ENCODE measurements at regions not wholly inside any gene's neighbourhood (a gene's known extent, or its start where the extent isn't known, plus 50 kb on each side); places are given as distances from the start of the nearest gene placed in this dataset.

- TF ChIP-seq CTCF (IDR thresholded peaks at IDR 0.05; ENCODE audit: low read length): no peak
- no peak for TF ChIP-seq EZH2 (optimal IDR thresholded peaks at IDR 0.05; ENCODE audit: low read depth, low read length)
These were observed 117.7 kb downstream of the PHETA1 start for GRCh38 chr12:111251058-111251730.

Data from MM.1S (cell line).